Renal cortex interstitium (tissue), 11 donors: ENCODE measurements at regions not wholly inside any gene's neighbourhood (a gene's known extent, or its start where the extent isn't known, plus 50 kb on each side); places are given as distances from the start of the nearest gene placed in this dataset.

Experiments
- DNase-seq, 11 donors: peaks; one replicate each; pipeline ENCODE4 v3.0.0-alpha.2; 2013; ENCODE audit warnings: low read depth in 9 of 11, low spot score in 4 of 11; ENCODE audit errors: extremely low read depth in 1 of 11

DNA sequence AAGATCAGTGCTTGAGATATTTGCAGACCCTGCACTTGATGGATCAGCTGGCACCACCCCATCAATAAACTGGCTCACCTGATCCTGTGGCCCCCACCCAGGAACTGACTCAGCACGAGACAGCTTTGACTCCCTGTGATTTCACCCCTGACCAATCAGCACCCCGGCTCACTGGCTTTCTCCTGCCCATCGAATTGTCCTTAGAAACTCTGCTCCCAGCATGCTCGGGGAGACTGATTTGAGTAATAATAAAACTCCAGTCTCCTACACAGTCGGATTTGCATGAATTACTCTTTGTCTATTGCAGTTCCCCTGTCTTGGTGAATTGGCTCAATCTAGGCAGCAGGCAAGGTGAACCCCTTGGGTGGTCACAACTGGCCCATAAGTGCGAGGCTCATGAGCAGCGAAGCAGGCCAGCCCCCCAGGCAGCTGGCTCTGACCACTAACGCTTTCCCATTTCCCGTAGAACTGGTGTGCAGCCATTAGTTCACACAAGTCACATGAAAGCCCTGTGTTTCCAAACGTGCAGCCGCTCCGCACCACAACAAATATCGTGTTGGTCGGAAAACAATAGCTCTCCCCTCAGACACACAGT, 79.6 kb downstream of the RSPH3 start:
- no peak for DNase-seq

DNA sequence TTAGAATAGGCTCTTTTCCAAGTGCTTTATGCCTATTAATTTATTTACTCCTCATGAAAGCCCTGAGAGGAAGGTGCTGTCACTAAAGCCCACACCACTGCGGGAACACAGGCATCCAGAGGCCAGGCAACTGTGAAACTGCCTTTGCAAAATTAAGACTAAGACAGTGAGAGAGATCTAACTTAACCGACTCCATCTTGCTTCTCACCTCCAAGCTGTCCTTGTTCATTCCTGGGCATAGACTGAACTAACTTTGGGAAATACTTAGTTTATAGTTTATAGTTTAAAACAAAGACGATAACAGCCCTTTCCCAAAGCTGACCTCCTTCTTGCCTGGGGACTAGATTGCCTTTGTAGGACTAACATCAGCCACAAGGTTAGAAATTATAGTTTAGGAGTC, 80.1 kb downstream of the RSPH3 start:
- DNase-seq = no peak

- no peak for DNase-seq
These were observed 83.4 kb downstream of the RSPH3 start for GRCh38 chr6:158916617-158917016.

GRCh38 chr6:158914923-158915322, 85.1 kb downstream of the RSPH3 start:
- DNase-seq = no peak

- DNase-seq = no peak
These were observed 86.4 kb downstream of the RSPH3 start for GRCh38 chr6:158913580-158913979.

DNA sequence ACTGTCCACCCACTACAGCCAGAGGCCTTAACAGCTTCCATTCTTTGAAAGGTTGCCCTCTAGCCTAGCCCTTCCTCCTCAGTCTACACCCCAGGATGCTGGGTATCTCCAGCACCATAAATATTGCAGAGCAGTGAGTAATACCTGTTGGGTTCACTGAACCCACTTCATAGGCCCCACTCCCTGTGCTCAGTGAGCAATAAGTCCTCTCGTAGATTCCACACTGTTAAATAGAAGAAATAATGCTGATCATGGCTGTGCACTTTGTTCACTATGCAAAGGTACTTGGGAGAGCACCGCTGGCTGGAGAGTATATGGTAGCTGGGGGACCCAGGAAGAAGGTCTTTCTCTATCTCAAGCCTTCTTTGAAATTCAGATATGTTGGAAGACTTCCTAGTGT, 87.3 kb downstream of the RSPH3 start:
- DNase-seq = no peak

GRCh38 chr6:158911746-158912480, 88.1 kb downstream of the RSPH3 start:
- no peak for DNase-seq

DNA sequence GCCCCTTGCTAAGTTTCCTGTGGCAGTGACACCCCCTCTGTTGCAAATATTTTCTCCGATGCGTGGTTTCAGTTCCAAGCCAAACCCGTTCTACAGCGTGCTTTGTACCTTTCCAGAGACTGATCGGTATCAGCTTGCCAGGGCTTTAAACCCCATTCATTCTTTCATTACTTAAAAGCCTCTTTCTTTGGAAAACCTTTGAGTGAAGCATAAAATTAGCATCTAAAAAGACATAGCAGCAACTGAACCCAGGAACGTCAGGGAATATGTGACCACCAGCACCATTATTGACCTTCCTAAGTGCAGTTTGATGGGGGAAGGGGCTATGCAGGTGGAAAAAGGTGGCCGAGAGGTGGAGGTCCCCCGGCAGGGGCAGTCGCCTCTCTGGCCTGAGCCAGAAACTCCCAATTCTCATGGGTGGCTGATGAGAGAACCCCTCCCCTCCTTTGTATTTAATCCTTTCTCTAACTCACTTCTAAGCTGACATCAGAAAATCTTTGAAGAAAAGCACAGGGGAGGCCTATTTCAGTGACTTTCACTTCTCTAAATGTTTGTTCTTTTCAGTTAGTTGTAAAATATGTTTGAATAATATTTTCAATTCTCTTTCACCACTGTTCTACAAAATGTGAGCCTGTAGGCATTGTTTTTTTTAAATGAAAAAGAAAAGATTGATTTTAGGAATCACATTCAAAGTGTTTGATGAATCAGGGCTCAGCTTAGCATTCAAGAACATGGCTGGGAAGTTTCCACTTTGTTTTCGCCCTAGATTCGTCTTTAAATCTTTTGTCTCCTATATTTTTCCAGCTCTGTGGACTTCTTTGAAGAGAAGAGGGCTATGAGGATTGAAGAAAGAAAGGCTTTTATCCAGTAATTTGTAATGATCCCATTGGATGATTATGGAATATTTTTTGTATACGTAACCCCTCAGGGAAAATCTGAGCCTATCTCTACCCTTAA, 89.2 kb downstream of the RSPH3 start:
- DNase-seq = peak in 5 of 11 donors; percentile 29 to 70 (median 55)

DNA sequence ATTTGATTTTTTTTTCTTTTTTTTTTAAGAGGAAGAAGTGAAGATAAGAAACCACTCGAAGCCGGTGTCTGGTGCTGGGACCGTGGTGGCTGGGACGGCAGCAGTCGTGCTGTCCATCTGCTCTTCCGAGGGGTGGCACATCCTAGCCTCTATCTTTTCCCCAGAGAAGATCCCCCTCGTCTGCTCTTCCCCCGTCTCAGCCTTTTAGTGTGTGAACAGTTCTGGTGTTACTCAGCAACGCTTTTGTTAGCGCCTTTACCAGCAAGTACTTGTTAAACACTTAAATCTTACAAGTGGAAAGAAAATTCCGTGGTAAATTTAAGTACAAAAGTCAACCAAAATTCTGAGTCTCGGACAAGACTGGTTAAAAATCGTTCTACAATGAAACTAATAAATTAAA, 90.1 kb downstream of the RSPH3 start:
- DNase-seq = no peak

DNA sequence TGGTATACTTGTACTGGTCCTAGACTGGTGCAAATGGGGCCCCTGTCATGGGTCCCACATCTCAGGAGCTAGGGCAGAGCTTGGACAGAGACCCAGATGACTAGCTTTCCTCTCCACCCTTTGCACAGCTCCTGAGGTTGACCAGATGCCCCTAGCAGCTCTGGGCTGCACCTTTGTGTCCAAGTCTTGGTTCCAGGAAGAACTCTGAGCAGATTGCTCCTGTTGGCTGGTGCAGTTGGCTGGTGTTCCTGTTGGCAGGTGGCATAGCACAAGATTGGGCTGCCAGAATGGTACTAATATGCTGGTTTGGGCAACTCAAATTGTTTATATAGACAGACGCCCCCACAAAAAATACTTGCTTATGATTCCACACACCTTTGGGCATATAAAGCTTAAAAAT, 89.4 kb upstream of the EZR start:
- DNase-seq = no peak

DNA sequence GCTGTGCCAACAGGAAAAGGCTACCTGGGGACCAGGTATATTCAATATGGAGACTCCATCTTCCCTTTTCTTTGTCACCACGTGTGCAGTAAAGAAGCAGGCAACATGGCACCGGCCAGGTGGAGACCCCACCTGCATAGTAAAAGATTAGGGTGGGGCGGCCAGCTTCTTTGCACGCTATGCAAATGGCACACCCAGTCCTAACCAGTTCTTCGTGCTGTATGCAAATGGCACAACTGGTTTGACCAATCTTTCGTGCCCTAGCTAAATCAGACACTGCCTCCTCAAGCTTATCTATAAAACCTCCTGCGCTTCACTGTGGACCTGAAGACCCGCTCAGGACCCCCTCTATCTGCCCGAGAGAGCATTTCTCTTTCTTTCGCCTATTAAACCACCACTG, 88.8 kb upstream of the EZR start:
- no peak for DNase-seq

- DNase-seq = no peak
These were observed 87.8 kb upstream of the EZR start for GRCh38 chr6:158906926-158907325.

- DNase-seq = no peak
These were observed 86.1 kb upstream of the EZR start for GRCh38 chr6:158905277-158905676.

GRCh38 chr6:158903801-158904200, 84.6 kb upstream of the EZR start:
- no peak for DNase-seq

GRCh38 chr6:158900663-158901312, 81.6 kb upstream of the EZR start:
- no peak for DNase-seq

- DNase-seq = no peak
These were observed 78.1 kb upstream of the EZR start for GRCh38 chr6:158897236-158897635.

- no peak for DNase-seq
These were observed 76.5 kb upstream of the EZR start for GRCh38 chr6:158895661-158896060.

DNA sequence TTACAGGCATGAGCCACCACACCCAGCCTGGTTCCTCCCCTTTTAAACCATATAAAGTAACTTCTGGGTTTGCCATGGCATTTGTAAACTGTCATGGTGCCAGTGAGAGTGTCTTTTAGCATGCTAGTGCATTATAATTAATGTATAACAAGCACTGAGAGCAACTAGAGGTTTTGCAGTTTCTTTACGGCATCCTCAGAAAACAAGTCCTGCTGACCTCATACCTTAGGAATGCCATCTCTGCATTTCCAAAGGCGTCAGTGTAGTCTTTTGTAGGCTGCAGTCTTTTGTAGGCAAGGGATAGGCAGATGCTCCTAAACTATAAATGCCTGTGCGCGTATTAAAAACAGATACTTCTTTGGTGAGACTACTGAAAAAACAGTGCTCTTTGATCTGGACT, 75.0 kb upstream of the EZR start:
- peak in 4 of 11 donors; percentile 50 to 67 (median 64) for DNase-seq

DNA sequence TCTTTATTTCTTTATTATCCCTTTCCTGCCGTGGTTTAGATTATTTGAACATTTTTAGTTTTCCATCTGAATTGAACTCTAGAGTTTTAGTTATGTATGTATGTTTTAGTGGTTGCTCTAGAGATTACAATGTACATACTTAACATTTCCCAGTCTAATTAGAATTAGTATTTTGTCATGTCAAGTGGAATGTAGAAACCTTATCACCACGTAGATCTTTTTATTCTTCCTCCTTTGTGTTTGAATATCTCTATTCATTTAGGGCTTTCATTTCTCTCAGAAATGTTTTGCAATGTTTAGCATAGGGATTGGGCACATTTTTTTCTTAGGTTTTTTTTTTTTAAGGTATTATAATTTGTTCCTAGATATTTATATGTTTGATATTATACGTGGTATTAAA, 73.1 kb upstream of the EZR start:
- DNase-seq = no peak
